Renal cortical epithelial cell (primary cell): ENCODE measurements at regions not wholly inside any gene's neighbourhood (a gene's known extent, or its start where the extent isn't known, plus 50 kb on each side); places are given as distances from the start of the nearest gene placed in this dataset.
"Not testable (repeated sequence)": the region's sequence is repeated elsewhere in the genome, so short reads cannot be mapped to it uniquely, and the experiment has no call there.

ENCODE experiments used
- DNase-seq: peaks from one replicate; pipeline ENCODE4 v3.0.0-alpha.2; 2011; ENCODE audit warnings: low read depth

DNA sequence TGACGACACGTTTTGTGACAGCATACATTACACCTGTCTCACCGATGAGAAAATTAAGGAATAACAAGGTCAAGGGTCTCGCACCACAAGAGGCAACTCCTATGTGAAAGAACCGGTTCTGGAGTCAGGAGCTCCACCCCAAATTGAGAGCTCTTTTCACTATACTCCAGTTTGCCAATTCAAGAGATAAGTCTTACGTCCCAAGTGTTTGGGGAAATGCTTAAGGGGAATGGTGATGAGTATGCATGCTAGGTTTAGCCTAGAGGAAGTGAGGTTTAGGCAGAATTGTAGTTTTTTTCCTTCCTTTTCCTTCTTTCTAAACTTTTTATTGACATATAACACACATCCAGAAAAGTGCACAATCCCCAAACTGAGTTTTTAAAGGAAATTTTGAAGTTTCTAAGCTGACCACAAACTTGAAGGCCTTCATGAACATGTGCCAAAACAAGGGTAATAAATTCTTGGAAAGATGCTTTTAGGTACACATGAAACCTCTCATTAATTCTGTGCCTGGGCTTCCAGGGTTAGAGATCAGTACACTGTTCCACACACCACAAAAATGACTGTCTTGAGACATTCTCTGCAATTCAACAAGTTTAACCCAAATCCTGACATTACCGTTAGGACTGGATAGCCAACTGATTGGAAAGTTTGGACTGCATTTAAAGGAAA is 127.6 kb upstream of the SLC1A3 start:
- DNase-seq, result no peak

DNA sequence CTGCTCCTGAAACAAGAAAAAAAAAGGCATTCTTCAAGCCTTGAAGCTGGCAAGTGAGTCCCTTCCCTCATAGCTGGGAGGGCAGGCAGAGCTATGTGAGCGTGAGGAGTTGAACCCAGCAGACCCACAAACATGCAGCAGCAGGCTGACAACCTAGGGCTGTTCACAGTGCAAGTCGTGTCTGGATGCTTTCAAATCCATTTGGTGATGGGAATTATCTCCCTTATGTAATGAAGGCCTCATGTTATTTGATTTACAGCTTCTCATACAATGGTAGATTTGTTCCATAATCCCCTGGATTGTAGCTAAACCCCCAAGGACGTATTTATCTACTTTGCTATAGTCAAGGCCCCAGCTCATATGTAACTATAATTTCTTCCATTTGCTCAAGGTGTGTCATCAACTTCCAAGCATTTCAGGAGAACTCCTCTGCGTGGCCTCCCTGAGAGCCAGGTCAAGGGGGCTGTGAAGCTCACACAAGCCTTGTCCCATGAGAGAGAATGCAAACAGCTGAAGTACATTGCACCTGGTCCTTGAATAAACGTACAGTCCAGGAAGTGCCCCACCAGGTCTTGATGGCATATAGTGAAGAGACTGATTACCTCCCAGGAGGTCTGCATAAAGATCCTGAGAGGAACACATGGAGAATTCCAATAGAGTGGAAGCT is 124.8 kb upstream of the SLC1A3 start:
- no peak for DNase-seq

DNA sequence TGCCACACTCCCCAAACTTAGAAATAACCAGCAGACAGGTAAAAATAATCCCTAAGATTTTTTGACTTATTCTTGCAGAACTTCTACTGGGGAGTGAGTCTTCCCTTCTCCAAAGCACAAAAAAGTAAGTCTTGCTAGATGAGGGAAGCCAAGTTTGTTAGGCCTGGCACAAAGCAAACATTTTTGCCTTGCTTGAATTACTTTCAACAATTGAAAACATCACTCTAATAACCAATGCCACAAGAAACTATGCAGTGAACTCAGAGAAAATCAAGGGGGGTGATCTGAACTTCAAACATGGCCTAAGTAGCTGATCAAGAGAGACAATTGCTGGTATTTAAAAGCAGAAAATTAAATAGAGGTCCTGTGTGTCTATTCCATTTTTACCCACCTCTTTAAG is 123.6 kb upstream of the SLC1A3 start:
- peak; percentile 93 for DNase-seq

DNA sequence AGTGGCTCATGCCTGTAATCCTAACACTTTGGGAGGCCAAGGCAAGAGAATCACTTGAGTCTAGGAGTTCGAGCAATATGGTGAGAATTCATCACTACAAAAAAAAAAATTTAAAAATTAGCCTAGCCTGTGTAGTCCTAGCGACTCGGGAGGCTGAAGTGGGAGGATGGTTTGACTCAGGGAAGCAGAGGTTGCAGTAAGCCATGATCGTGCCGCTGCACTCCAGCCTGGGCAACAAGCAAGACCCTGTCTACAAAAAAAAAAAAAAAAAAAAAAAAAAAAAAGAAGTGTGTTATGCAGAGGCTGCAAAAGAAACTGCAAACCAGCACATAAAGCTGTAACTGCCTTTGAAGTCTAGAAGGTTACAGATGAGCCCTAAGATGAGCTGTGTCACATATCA is 116.9 kb upstream of the SLC1A3 start:
- DNase-seq, result no peak

DNA sequence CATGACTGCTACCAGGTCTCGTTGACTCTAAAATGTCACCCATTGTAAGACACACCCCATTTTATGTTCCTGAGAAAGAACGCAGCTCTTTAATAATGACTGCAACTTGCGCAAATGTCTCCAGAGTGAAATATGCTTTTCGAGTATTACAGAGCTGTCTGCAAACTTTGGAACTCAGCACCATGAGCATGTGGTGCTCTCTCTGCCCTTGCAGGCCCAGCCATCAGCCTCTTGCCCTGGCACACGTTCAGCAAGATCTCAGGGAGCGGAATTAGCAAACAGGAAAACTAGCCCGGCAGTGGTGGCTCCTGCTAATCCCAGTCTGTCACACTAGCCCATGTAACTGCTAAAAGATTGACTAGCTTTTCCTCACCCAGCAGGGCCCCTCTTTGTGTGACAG is 114.5 kb upstream of the SLC1A3 start:
- DNase-seq, result no peak

DNA sequence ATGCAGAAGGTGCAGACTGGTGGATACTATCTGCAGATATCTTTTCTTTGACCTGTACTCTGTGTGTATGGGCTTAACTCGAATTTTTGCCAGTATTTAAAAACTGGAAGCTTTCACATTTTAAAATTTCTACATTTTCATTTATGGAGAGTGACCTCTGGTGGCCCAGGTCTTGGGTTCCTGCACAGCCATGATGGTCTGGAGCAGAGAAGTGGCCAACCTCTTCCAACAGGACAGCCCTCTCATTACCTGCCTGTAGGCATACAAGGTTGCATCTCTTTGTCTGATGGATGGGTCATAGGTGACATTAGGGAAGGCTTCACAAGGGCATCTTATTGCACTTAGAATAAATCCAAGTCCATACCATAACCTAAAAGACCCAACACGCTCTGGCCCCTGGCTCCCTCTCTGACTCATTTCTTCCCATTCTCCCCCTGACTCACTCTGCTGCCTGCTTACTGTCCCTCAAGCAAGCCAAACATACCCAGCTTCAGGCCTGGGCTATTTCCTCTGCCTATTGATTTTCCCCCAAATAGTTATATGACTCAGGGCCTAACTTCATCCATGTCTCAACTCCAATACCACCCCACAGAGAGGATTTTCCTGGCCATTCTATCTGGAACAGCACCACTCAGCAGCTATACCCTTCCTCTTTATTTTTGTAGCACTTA is 113.3 kb upstream of the SLC1A3 start:
- peak; percentile 87 for DNase-seq

DNA sequence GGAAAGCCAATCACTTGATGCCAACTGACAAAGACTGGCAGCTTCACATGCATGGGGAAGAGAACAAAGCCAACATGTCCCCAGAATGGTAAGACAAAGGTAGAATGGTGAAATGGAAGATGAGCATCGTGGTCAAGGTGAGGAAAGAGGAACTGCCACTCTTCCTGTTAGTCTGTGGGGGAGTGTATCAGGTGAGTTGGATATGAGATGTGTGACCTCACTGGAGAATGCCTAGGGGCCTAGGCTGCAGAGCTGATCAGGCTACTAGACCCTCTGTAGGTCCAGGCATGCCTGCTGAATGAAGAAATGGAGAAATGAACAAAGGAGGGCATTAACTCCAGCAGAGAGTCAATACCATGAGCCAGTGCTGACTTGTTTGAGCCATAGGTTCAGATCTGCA is 112.4 kb upstream of the SLC1A3 start:
- no peak for DNase-seq

DNA sequence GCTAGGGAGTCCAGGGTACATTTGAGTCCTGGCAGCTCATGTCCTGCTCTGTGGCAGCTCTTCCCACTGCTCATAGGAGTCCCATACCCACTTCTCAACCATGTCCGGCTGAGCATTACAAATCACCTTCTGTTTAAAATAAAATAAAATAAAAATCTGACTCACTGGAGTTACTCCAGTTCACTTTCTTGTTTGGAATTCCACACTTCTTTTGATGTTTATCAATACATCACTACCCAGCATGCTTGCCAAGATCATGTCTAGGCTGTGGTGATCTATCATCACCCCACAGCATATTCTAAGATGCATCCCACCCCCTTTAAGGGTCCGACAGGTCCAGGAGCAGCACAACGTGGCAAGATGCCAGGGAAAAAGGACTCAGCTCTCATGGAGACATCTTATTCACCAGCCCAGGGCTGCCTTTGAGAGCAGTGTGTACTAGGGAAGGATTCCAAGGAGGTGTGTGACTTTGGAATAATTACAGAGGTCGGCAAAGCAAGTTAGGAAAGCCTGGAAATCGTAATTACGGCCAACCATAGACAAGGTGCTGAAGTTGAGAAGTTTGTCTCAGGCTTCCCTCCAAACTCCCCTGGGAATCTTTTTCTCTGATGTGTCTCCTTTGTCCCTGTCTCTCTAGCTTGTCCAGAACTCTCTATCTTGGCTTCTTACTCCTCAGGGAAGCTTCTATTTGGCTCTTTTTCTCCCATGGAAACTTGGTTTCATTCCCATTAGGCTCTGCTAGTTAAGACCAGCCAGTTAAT is 111.4 kb upstream of the SLC1A3 start:
- peak; percentile 91 for DNase-seq

DNA sequence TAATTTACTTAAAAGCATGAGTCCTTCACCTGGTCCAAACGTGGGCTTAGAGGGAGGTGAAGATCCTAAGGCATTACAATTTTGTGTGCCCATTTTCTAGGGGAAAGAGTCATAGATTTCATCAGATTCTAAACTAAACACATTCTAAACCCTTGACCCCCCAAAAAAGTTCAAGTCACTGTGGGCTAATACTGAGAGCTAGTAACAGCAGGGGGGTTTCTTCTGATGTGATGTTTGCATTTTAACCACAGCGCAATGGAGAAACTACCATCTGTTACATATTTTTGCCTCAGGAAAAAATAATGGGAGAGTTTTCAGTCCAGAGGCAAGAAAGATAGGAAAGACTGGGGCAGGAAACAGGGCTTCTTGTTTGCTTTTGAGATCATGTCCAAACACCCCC is 110.8 kb upstream of the SLC1A3 start:
- no peak for DNase-seq

DNA sequence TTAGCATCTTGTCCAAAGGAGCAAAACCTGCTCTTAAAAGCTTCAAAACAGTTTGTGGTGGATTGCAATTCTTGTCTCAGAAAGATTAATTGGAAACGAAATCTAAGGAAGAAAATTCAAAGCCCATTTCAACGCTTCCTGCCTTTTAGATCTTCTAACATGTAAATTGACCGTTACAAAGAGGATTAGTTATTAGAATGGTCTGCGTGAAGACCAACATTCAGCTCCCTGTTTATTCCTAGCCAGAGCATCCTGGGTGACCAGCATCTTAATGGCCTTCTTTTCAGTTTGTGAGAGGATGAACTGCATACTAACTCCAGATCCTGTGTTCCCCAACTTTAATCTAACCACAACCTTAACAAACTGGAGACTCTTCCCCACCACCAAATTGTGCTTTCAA is 109.9 kb upstream of the SLC1A3 start:
- no peak for DNase-seq

DNA sequence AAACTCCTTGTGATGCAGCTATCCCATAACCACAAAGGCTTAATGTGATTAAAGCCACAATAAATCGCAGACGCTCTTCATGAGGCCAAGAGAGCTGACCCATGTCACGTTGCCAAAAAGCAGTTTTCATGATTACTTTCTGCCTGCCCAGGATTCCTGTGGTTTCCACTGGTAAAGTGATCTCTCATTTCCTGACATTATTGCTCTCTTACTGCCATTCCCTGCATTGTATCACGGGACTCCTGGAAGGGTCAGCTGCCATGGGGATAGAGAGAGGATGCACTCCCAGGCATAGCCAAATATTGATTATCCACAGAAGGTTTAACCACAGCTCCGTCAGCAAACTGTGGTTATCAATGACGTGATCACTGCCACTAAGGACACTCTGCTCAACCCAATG is 103.8 kb upstream of the SLC1A3 start:
- DNase-seq, result peak; percentile 95

DNA sequence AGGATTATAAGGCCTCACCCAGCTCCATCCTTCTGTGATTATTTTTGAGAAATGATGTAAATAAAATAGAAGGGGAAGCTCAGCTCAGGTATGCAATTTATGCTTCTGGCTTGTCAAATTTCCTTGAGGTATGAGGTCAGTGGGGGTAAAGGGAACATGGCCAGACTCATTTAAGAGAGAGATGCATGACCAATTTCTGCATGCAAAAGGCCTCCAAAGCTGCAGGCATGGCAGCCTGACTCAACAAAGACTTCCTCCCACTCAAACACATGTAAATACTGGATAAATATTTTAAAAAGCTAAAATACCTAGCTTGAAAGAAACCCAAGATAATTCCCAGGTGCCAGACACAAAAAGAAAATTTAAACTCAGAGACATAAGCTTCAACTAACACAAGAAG is 101.4 kb upstream of the SLC1A3 start:
- DNase-seq, result peak; percentile 40

DNA sequence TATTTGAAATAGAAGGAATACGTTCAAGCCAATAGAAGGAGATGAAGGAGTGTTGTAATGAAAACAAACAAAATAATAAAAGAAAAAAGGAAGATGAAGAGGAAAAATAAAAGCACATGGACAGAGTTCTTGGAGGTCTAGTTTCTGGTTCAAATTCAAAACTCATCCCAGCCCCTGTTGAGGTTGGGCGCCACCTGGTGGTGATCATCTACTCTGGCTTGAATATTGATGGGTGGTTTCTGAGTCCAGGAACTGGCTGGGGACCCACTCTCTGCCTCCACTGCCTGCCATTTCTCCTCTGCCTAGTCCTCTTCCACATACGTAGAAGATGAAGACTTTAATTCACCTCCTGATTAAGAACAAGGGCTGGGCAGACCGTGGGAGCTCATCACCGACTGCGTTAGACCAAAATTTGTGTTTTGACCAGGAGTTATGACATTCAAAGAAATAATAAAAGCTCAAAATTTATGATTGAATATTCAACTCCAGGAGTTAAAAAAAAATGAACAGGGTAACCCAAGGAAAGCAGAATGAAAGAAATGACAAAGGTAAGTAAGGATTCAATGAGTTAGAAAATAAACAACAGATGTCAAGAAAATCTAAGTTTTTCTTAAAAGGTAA is 99.0 kb upstream of the SLC1A3 start:
- DNase-seq, result peak; percentile 50

DNA sequence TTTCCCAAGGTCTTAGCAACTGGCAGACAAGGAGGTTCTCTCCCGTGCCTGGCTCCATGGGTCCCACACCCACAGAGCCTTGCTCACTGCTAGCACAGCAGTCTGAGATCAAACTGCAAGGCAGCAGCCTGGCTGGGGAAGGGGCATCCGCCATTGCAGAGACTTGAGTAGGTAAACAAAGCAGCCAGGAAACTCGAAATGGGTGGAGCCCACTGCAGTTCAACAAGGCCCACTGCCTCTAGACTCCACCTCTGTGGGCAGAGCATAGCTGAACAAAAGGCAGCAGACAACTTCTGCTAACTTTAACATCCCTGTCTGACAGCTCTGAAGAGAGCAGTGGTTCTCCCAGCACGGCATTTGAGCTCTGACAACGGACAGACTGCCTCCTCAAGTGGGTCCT is 98.1 kb upstream of the SLC1A3 start:
- not testable (repeated sequence) for DNase-seq

DNA sequence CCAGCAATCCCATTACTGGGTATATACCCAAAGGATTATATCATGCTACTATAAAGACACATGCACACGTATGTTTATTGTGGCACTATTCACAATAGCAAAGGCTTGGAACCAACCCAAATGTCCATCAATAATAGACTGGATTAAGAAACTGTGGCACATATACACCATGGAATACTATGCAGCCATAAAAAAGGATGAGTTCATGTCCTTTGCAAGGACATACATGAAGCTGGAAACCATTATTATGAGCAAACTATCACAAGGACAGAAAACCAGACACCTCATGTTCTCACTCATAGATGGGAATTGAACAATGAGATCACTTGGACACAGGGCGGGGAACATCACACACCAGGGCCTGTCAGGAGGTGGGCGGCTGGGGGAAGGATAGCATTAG is 92.8 kb upstream of the SLC1A3 start:
- not testable (repeated sequence) for DNase-seq

DNA sequence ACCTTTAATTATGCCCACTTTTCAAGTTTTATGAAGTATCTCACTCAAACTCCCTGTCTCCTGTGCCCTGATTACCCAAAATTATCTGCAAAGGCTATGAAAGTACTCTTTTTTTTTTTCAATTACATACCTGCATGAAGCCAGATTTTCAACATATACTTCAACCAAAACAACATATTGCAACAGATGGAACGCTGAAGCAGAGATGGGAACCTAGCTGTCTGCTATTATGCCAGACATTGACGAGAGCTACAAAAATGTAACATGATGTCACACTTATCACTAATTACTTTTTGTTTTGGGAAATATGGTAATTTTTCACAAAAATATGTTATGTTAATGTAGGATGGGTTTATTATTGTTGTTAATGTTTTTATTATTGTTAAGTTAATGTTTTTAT is 86.5 kb upstream of the SLC1A3 start:
- no peak for DNase-seq

DNA sequence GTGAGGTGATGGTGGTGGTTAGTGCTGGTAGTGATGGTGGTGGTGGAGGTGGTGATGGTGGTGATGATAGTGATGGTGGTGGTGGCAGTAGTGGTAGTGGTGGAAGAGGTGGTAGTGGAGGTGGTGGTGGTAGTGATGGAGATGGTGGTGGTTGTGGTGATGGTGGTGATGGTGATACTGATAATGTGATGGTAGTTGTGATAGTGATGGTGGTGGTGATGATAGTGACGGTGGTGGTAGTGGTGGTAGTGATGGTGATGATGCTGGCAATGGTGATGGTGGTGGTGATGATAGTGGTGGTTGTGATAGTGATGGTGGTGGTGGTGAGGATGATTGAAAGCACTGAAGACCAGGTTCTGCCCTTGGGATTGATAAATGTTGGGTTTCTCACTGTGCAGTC is 85.2 kb upstream of the SLC1A3 start:
- no peak for DNase-seq

DNA sequence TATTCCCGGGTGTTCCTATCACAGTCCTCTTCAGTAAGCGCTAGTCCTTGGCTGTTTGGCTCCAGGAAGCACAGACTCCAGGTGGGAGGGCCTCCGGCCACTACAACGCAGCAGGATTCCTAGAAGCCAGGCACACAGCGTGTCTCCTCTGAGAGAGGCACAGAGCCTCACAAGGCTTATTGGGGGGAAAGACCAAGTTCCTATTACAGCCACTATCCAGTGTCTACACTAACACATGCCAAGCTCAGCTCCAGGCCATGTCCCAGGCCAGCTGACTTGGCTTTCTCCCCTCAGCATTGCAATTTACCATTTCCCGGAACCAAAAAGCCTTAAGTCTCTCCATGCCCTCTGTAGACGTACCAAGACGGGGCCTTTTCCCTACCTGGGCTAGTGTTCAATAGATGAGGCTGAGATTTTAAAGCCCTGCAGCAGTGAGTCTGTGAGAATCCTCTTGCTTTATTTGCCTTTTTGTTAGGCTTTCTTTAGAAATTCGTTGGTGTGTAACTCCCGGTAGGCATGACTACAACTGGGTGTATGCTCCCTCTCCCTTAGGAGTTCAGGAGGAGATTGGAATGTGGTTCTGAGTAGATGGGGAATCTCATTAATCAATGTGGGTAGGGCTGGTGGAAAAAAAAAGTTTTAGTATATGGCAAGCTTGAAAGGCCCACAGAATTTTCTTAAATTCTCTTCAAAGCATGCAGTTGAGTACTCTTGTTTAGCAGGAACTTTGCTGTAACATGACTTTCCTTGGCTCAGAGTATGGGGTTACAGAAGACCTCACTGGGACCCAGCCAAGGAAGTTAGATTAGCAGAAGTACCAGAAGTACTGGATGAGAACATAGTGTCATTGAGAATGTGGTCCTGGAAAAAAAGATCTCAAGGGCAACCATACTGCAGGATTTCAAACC is 84.3 kb upstream of the SLC1A3 start:
- DNase-seq, result peak; percentile 43

DNA sequence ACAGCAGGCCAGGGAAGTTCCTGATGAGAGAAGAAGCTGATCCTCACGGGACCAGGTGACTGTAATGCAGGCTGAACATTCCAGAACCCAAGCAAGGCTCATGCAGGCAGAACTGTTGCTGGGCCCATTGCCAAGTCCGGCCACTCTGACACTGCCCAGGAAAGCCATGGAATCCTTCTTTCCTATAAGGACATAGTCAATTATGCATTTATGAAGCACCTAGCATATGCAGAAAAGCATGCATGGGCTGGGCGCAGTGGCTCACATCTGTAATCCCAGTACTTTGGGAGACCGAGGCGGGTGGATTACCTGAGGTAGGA is 83.7 kb upstream of the SLC1A3 start:
- DNase-seq, result no peak

DNA sequence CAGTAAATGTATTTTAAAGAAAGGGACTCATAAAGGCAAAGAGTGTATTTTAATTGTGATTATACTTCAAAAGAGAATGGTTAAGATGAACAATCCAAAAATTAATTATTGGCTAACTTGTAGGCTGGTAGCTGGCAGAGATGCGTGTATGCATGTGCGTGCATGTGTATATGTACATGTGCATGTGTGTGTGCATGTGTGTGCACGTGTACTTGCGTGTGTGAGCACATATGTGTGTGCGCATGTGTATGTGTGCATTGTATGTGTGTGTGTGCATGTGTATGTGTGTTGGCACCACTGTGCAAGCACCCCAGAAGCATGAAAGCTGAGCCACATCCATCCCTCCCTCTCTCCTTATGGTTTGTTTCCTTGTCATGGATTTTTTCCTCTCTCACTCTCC is 83.0 kb upstream of the SLC1A3 start:
- no peak for DNase-seq

DNA sequence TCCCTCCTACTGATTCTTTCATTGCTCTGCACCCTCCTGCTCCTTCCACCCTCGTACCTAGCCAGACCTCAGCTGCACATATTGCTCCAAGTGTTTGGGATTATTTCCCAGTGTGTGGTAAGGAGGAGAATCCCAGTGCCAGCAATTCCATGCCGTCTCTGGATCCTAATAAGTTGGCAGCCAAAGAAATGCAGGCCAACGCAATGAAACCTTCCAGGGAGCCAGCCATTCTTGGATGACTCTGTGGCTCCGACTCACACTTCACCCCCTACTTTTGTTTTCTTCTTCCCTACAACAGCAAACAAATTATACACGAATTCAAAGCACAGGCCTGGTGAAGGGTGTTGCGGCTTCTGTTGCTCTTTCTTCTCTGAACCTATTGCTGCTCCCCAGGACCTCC is 82.5 kb upstream of the SLC1A3 start:
- no peak for DNase-seq
